ENCODE measurements at regions not wholly inside any gene's neighbourhood (a gene's known extent, or its start where the extent isn't known, plus 50 kb on each side); places are given as distances from the start of the nearest gene placed in this dataset.

DNA sequence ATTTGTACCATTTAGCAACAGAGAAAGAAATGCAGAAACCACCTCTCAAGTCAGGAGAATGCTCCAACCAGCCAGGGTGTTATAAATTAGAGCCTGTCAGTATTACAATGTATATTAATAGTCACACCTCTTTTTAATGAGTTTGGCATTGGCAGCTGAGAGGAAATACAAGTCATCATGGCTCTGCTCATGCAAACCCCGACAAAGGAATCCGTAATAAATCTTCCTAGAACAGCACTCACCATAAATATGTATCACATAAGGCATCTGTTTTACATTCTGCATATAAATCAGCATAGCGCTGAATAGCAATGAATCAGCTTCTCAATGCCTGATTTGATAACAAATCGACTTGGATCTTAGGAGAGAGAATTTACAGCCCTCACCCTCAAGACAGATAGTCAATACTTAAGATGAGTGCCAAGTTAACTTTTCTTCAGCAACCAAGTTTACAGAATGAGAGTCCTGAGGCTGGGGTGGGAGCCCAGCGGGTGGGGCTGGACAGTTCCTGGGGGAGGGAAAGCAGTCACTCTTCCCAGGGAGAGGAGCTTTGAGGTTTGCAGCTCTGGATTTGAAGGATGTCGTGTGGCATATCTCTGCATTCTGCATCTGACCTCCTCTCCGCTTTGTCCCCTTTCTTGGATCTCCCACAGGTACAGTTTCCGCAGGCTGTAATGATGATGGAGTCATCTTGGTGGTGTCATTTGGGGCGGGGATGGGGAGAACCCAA, 1034.4 kb upstream of the NR2F2 start:
- DNase-seq = no peak

DNA sequence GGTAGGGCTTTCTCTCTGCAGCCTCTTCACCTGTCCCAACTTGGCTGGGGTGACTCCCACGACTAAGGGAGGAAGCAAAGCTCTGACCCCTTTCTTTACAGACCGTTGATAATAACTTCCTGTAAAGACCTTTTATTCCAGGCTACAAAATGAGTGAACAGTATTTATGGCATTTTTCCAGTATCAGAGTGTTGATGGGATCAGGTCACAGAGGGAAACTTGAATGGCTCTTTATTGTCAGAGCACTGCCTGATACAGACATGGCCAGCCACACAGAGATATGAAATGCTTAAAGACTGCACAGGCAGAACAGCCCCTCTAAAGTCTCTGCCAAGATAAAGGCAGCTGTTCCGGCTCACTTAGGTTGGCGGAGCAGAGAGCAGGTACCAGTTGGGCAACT, 1033.9 kb upstream of the NR2F2 start:
- DNase-seq = no peak

DNA sequence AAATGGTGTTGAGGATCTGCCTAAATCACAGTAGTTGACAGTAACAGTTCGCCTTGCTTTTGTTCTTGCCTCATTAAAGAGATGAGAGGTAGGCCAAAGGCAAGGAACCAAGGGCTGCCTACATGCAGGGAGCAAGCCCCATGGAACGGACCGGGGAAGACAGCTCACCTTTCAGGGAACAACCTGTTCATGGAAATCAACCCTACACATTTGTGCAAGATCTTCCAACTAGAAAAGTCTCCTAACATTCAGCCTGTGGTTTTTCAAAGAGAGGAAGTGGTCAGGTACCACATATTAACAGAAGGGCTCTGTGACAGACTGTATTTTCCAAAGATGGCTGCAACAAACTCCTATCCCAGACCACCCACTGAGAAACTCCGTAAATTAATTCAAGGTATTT, 1031.8 kb upstream of the NR2F2 start:
- DNase-seq = no peak

DNA sequence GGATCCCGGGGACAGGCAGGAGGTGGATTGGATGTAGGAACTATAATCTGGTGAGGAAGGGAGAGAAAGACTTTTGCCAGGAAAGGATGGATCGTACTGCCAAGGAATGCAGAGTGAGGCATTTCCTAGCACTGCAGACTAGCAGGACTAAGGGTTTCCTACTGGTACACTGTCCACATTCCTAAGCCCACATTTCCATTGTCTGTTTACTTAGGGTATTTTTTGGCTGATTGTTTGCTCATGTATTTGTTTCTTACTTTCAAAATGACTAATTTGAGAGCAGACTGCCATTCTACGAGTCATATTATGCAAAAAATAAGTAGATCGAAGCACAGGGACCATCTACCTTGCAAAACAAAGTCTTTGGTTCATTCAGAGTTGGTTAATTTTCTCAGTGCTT, 1029.5 kb upstream of the NR2F2 start:
- no peak for DNase-seq

DNA sequence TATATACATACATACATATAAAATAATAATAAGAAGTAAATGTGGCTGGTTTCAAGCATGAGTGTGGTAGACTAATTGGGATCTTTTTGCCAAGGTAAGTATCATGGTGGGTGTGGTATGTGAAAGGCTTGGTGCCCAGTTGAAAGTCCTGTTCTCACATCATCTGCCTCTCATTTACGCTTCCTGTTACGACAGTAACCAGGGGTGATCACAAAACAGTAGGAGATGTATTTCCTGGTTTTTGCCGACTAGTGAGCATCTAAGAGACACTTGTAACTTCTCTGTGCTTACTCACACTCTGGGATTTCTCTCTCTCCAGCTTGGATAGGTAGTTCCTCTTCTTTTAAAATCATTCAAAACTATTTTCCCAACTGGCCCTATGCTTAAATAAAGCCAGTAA, 1028.3 kb upstream of the NR2F2 start:
- no peak for DNase-seq

DNA sequence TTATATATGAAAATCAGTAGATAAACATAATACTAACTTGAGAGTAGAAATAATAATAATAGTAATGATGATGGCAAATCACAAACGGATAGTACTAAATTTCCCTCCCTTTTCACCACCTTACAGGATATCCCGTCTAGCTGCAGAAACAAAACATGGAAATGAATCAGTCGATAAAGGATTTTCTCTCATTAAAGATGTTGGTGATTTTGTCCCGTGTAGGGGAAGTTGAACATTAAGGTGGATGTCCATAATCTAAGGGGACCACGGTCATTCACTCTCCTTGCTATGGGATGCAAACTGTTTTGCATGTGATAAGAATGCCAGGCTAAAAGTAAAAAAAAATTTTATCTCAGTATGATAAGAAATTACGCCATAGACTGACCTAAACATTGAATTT, 1027.7 kb upstream of the NR2F2 start:
- no peak for DNase-seq

DNA sequence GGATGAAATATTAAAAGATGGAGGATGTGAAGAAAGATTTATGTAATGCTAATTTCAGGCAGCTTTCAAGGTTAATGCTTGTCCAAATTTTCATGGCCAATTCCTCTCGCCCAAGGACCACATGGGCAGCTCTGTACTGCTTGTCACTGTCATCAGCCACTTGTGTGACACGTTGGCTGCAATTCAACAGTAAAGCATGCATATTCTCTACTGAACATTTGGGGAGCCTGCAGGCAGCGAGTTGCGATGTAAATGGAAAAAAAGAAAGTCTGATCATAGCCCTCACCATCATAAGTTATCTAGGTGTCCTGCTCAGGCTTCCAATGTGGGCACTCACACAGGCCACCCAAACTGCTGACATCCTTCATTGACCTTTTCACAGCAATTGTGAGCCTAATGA, 1026.8 kb upstream of the NR2F2 start:
- DNase-seq = no peak

DNA sequence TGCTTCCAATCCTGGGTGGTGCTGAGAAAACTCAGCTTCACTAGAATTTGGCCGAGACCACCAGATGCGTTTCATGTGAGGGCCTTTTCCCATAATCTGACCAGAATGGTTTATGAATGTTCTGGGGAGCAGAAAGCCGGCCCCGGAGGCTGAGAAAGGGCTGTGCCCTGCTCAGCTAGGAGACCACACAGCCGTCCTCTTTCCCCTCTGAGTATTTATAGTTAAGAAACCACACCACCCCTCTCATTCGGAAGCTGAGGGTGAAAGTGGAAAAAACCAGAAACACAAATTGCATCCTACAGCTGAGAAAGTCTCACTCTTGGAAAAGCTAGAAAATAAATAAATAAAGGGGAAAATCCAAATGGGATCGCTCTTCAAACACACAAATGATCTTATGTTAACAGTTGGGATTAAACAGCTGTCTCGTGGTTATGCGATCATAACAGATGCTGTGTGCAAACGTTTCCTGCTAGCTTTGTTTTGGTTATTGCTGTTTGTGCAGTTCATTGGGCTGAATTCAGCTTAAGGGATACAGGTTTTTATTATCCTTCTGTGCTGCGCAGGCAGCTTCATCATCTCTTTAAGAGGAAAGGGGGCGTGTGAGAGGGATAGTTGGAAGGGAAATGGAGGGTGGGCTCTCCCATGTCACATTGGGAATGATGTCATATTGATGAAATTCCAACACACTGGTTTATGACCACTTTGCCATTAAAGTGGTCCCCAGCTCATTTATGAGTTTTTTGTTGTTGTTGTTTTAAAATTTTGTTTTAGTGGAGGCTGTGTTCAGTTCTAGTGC, 1026.2 kb upstream of the NR2F2 start:
- no peak for DNase-seq

DNA sequence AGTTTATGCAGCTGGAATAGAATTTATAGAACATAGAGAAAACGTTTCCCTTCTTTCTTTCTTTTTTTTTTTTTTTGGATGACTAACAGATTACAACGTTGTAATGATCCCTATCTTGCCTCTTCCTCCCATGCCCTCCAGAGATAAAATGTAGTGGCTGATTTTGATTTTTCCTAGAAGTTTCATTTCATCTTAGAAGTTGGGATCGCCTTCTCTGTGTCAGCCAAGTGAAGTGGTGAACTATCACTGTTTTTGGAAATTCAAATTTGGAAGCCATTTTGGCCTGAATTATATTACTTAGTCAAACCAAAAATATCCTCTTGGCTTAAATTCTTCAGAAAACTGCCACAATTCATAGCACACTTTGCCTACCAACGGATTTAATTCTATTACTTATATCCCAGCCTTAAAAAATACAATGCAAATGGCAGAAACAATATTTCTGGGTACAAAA, 1025.5 kb upstream of the NR2F2 start:
- no peak for DNase-seq

DNA sequence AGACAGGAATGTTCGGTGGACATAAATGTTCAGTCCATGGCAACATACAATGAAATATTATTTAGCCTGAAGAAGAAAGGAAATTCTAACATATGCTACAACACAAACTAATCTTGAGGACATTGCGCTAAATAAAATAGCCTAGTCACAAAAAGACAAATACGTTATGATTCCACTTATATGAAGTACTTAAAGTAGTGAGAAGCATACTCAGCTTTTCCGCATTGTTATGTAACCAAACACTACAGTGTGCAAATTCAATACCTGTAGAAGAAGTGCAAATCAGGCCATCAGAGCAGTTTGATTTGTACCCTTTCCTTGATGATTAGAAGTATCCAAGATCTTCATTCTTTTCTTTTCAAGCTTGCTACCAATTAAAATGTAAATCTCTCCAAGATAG, 1023.4 kb upstream of the NR2F2 start:
- no peak for DNase-seq

DNA sequence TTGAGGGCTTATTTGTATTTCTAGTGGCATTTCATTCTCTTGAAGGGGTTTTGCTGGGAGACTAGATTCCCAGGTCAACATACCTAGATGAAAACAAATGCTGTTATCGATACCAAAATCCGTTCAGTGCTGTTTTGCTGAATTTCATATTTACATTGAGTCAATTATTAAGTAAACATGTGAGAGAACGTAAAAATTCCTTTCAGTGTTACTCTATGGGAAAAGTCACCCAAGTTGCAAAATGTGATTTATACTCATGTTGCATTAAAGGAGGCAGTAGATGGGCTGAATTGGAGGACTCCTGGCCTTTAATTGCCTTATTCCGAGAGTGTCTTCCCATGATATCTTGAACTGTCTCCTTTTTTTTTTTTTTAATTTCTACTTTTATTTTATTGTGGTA, 1011.3 kb upstream of the NR2F2 start:
- no peak for DNase-seq

DNA sequence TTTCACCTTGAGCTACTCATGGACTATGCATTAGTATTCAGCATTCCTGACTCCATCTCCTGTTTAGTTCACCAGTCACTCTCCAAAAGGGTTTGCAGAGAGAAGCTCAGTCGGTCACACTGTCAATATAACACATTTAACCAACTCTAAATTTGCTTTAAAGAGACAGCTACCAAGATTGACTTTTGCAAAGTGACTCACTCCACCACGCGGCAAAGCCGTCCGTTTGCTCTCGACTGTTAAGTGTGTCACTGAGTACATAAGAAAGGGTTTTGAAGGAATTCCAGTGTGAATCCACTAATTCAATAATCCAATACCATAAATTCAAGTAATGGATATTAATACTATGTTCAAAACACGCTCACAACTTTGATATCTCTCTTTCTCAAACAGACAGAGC, 1006.7 kb upstream of the NR2F2 start:
- no peak for DNase-seq

DNA sequence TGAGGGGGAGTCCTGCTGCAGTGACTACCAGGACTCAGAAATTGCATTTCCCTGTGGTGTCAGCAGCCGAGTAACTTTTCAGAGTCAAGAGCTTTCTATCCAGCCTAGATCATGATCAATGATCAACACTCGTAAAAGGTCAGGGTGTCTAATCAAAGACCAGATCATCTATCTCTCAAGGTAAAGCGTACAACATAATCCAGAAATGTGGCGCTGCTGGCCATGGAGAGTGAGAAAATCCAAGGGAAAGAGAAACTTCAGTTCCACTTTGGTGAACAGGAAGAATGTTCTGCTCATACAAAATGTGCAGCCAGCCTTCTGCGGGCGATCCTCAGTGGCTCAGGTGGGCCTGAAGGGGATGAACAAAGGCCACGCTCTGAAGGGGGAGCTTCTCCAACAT, 1005.8 kb upstream of the NR2F2 start:
- DNase-seq = no peak

DNA sequence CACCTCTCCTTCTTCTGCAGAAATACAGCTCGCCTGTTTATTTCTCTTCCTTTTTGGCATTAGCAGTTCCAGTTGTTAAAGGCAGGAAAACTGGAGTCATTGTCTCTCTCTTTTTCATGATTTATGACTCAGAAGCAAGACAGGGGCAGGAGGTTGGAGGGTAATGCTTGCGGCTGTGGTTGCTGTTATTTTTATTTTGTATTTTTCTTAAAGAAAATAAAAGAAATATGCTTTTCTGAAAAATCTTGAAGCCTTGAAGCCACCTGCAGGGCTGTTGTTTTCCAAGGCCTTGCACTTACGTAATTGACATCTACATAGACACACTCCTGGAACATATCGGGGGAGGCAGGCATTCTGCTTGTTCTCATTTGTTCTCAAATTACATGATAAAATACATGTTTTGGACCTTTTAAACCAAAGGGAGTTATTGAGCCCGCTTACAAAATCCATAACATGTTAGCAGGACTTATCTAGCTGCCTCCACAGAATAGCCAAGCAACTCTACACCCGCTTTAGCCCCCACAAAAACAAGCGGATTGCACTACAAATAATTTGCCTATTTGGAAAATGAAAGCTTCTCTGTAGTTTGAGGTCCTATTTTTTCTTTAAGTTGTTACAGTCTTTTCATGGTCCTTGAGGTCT, 1004.6 kb upstream of the NR2F2 start:
- no peak for DNase-seq

DNA sequence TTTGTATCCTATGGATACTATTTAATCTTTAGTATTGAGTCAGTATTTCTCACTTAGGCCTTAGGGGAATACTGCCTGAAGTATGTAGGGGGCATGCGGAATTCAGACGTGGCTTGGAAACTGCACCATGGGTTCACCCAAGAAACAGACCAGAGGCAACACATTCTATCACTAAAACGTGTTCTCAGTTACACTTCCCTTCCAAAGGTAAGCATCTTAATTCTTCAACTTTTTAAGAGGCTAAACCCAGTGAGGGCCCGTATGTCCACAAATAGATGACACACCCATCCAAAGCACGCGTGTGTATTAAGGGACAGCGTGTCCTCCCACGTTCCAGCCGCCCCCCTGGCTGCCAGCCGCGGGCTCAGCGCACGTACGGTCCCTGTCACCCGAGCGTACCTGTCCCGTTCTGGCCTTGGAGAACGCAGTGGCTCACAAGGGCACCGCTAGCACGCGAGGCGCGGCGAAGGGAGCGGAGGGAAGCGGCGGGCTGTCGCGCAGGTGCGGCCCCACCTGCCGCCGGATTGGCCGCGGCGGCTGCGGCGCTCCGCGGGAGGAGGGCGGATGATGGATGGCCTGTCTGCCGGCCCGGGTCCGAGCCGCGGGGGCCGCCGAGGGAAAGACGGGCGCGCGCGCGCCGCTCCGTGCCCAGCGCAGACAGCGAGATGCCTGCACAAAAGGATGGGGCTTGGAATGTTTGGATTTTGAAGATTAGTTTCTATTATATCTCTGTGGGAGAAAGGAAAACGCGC, 1003.9 kb upstream of the NR2F2 start:
- no peak for DNase-seq

DNA sequence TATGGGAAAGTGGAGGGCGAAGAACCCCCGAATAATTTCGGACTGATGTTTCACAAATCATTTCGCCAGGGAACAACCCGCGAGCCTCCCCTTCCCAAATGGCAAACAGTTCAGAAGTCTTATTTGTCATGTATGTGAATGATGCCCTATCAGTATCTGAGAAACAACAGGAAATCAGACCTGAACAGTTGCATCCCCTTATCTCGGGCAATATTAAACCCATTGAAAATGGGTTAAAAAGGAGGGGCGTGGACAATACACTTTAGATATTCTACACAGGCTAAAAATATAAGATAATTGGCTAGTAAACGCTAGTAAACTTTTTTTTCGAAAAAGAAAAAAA, 1003.3 kb upstream of the NR2F2 start:
- no peak for DNase-seq

DNA sequence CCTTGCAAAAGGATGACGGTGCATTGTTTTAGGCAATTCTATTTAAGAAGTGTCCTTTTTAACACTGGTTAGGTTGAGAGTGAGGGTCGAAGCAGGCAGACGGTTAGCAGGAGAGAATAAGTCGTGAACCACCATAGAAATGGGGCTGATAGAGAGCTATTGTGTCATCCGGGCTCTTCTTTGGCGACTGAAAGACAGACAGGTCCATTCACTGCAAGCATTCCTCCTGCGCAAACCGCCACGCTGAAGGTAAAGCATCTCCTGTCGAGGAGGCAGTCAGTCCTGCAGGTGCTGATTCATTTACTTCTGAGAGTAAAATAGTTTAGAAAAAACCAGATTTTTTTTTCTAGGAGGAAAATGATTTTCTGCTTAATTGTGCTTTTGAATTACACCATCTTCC, 1002.8 kb upstream of the NR2F2 start:
- DNase-seq = no peak

DNA sequence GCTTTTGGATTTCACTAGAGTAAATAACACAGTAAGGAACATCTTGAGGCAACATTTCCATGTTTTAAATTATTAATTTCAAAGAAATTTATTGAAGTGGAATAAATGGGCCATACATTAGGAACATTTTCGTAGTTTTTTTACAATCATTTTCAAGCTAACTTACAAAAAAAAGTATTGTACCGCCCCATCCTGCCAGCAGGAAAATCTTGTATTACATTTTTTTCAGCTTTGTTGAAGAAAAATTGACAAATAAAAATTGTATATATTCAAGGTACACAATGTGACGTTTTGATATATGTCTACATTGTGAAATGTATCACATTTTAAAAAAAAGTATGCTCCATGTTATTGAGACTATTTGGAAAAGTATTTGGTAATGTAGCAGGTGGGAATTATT, 1001.9 kb upstream of the NR2F2 start:
- DNase-seq = no peak

DNA sequence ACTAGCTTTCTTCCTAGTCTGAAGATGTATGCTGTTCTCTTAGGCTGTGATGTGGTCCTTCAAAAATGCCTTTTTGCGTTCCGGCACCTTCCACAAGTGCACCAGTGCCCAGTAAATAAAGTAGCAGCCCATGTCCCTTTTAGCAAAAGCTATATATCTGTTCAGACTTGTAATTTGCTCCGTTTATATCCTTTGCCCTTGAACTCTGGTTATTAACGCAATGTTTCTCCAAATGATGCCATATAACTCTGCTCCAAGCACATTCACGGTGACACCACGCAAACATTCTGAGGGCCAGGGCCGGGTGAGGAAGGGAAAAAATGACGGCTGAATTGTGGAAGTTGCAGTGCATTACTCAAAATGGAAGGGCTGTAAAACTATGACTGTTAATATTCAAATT, 1001.1 kb upstream of the NR2F2 start:
- no peak for DNase-seq

DNA sequence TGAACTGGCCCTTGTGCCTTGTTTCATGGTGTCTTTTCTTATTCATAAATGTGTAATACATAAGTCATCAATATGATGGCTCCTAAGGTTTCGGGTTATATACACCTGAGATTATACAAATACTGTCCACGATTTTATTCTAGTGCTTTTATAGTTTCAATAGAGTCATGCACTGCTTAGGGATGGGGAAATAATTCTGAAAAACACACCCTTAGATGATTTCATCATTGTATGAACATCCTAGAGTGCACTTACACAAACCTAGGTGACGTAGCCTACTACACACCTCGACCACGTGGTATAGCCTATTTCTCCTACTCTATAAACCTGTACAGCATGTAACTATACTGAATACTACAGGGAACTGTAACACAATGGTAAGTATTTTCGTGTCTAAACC, 988.8 kb upstream of the NR2F2 start:
- DNase-seq = no peak

DNA sequence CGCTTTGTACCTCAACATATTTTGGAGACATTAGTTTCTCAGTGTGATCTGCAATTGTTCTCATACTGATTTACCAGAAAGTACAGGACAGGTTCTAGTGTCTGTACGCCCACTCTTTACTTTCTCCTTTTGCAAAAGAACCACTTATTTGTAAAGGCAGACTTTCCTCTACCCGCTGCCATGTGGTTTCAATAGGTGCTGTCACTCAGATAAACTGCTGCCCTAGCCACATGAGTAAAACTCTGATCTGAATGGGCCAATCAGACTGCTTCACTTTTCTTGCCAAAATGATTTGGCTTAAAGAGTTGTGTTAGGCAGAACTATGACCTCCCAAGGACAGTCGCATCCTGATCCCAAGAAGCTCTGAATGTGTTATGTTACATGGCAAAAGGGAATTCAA, 984.6 kb upstream of the NR2F2 start:
- DNase-seq = no peak

DNA sequence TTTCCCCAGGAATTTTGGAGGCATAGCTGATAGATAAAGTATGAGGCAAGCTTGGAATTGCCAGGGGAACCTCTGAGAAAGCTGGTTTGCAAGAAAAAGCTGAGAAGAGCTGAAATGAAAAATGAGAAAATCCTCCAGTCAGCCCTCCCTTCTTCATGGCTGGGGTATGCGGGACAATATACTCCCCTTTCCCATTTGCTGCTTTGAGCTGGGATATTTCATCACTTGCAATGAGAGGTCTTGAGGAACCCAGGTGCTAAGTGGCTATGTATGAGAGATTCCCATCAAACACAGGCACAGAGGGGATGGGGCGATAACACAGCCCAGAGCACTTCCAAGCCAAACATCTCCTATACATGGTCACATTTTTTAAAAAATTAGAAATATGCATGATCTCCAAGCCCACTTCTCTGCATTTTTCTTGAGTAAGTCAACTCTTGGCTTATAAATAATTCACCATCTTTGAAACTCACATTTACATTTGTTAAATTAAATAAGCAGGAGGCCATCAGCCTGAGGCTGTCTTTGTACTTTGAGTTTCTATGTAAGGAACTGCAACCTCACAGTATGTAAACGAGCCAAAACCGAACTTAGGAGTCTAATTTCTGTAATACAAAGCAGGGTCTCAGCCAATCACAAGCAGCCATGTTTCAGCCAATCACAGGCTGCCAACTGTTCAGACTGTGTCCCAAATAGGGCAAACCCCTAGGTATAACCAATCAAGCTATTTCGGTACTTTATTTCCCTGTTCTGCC, 983.6 kb upstream of the NR2F2 start:
- DNase-seq = no peak

DNA sequence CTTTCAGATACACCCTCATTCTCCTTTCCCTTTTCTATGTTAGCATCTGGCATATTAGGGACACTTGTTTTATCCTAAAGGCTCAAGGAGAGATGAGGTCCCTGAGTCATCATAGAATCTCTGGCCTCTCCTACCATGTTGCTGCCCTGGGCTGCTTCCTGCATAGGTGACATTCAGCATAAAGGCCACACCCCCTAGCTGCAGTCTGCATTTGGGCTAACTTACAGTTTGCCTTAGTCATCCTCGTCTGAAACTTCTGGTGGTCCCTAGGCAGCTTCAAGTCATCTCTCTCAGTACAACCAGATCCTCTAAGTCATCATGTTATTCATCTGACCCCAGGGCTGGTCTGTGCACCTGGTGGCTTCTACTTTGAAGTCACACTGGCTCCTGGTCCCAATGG, 982.7 kb upstream of the NR2F2 start:
- no peak for DNase-seq
